Smooth muscle cell (in vitro differentiated cells): ENCODE measurements at regions not wholly inside any gene's neighbourhood (a gene's known extent, or its start where the extent isn't known, plus 50 kb on each side); places are given as distances from the start of the nearest gene placed in this dataset.

ENCODE experiments used
- DNase-seq: peaks from one replicate; lab custom pipeline; 2025; ENCODE audit not compliant: unreplicated experiment; lab: John Stamatoyannopoulos, UW
- H2AFZ ChIP-seq: fragments of 200-600 bp; sonication (generic); 2 replicates; pipeline ENCODE4 v1.6.0; 2016; ENCODE audit warnings: antibody characterized with exemption, low read depth, mild to moderate bottlenecking
- H3F3A ChIP-seq: fragments of 200-600 bp; sonication (generic); 2 replicates; pipeline ENCODE4 v1.6.0; 2017; ENCODE audit warnings: antibody characterized with exemption, low read depth
- H3K27ac ChIP-seq: fragments of 200-600 bp; sonication (generic); 2 replicates; pipeline ENCODE4 v1.5.1; 2016; ENCODE audit warnings: low read depth, mild to moderate bottlenecking
- H3K27me3 ChIP-seq: fragments of 200-600 bp; sonication (generic); 2 replicates; pipeline ENCODE4 v1.6.1; 2016; ENCODE audit warnings: low read depth, mild to moderate bottlenecking
- H3K36me3 ChIP-seq: fragments of 200-600 bp; sonication (generic); 2 replicates; pipeline ENCODE4 v1.5.1; 2016; ENCODE audit warnings: low read depth
- H3K4me1 ChIP-seq: fragments of 200-600 bp; sonication (generic); 2 replicates; pipeline ENCODE4 v1.5.1; 2016; ENCODE audit warnings: low read depth
- H3K4me2 ChIP-seq: fragments of 200-600 bp; sonication (generic); 2 replicates; pipeline ENCODE4 v1.6.0; 2016; ENCODE audit warnings: mild to moderate bottlenecking
- H3K4me3 ChIP-seq: fragments of 200-600 bp; sonication (generic); 2 replicates; pipeline ENCODE4 v1.5.1; 2016; ENCODE audit warnings: mild to moderate bottlenecking
- H3K79me2 ChIP-seq: fragments of 200-600 bp; sonication (generic); 2 replicates; pipeline ENCODE4 v1.6.0; 2016; ENCODE audit warnings: low read depth, mild to moderate bottlenecking
- H3K9ac ChIP-seq: fragments of 200-600 bp; sonication (generic); 2 replicates; pipeline ENCODE4 v1.6.0; 2016; ENCODE audit warnings: low read depth
- H3K9me3 ChIP-seq: fragments of 200-600 bp; sonication (generic); replicated peaks from 2 replicates; pipeline ENCODE4 v1.5.1; 2016; ENCODE audit warnings: low read depth
- H4K20me1 ChIP-seq: fragments of 200-600 bp; sonication (generic); 2 replicates; pipeline ENCODE4 v1.6.0; 2016; ENCODE audit warnings: low read depth
- WGBS: methylation state at CpG from one replicate; pipeline ENCODE4 v1.1.7; 2016; ENCODE audit warnings: low lambda C conversion rate; 5-methylcytosine and 5-hydroxymethylcytosine counted together
- TF ChIP-seq, protein P1 (sequence below): fragments of 200-600 bp; sonication (generic); IDR thresholded peaks from 2 replicates; pipeline ENCODE4 v1.5.1; 2017; ENCODE audit warnings: borderline replicate concordance, mild to moderate bottlenecking, antibody characterized with exemption; ENCODE audit not compliant: insufficient read depth, poor library complexity, severe bottlenecking

DNA sequence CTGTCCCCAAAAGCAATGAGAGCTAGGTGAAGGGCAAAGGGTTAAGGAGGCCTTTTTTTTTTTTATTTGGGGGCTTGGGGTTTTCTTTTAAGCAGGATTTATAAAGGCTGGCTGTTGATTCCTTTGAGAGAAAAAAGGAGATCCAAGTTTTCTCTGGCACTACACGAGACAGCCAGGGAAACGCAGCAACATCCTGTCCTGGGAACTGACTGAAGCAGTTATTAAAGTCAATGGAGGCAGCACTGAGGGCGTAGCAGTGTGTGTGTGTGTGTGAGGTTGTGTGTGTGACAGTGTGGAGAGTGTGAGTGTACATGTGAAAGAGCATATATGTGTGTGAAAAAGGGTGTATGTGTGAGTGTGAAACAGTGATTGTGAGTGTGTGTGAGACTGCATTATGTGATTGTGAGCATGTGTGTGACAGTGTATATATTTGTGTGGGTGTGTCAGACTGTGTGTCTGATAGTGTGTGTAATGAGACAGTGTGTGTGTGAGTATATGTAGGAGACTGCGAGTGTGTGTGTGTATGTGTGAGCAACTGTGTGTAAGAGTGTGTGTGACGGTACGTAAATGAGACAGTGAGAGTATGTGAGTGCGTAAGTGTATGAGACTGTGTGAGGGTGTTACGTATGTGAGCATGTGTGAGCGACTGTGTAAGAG lies 65.9 kb upstream of the TIAM1 start:
- no peak overlapping the region for H3K4me3 ChIP-seq
- H3F3A ChIP-seq, result no peaks in the 10 kb centered on the region
- H2AFZ ChIP-seq, result no peak overlapping the region
- no peak overlapping the region for H3K9ac ChIP-seq
- H3K27ac ChIP-seq, result no peak overlapping the region
- TF ChIP-seq, protein P1, sequence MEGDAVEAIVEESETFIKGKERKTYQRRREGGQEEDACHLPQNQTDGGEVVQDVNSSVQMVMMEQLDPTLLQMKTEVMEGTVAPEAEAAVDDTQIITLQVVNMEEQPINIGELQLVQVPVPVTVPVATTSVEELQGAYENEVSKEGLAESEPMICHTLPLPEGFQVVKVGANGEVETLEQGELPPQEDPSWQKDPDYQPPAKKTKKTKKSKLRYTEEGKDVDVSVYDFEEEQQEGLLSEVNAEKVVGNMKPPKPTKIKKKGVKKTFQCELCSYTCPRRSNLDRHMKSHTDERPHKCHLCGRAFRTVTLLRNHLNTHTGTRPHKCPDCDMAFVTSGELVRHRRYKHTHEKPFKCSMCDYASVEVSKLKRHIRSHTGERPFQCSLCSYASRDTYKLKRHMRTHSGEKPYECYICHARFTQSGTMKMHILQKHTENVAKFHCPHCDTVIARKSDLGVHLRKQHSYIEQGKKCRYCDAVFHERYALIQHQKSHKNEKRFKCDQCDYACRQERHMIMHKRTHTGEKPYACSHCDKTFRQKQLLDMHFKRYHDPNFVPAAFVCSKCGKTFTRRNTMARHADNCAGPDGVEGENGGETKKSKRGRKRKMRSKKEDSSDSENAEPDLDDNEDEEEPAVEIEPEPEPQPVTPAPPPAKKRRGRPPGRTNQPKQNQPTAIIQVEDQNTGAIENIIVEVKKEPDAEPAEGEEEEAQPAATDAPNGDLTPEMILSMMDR, result no peak
- H3K36me3 ChIP-seq, result no peaks in the 10 kb centered on the region
- DNase-seq, result no peak
- no peak overlapping the region for H3K4me2 ChIP-seq
- H3K4me1 ChIP-seq, result no peaks in the 10 kb centered on the region
- H3K79me2 ChIP-seq, result no peaks in the 10 kb centered on the region
- WGBS, result 77% methylated on average over 9 of the region's 9 CpGs
- no peaks in the 10 kb centered on the region for H3K9me3 ChIP-seq
- no peaks in the 10 kb centered on the region for H4K20me1 ChIP-seq
- no peaks in the 10 kb centered on the region for H3K27me3 ChIP-seq

DNA sequence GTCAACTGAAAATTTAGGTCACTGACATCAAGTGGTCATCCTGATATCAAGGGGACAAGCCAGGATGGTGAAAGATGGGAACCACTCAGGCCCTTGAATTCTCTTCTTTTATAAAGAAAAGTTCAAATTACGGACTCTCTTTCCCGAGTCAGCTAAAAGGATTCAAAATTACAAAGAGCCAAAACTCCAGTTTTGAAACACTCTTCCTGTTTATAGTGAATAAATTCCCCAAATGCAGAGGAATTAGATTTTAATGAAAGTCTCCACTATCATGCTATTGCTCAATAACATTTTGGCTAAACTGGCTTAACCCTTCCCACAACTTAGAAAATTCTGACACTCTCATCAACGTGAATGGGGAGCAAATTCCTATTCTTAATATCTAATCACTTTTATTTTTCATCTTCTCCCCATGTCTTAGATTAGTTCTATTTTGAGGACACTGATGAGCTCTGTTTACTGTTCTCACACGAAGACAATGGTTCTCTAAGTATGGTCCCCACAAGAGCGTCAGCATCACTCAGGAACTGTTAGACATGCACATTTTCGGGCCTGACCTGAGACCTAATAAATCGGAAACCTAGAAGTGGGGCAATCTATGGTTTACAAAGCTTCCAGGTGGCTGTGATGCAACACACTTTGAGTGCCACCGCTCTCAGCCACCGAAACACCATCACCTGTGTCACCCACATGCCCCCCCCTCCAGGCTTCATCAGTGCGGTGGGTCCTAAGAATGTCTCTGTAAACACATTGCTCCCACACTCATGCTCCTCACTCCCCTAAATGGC lies 64.4 kb upstream of the TIAM1 start:
- H3K36me3 ChIP-seq, result no peaks in the 10 kb centered on the region
- no peaks in the 10 kb centered on the region for H3K27me3 ChIP-seq
- no peak for DNase-seq
- H3K4me2 ChIP-seq, result no peak overlapping the region
- no peak overlapping the region for H3K9ac ChIP-seq
- TF ChIP-seq, protein P1, result no peak
- no peak overlapping the region for H2AFZ ChIP-seq
- H3K4me1 ChIP-seq, result peaks cover 6% of the 10 kb centered on the region
- no peaks in the 10 kb centered on the region for H3K9me3 ChIP-seq
- H3K27ac ChIP-seq, result no peak overlapping the region
- no peak overlapping the region for H3K4me3 ChIP-seq
- no peaks in the 10 kb centered on the region for H3K79me2 ChIP-seq
- no peaks in the 10 kb centered on the region for H3F3A ChIP-seq
- 81% methylated on average over 10 of the region's 10 CpGs for WGBS
- H4K20me1 ChIP-seq, result no peaks in the 10 kb centered on the region

DNA sequence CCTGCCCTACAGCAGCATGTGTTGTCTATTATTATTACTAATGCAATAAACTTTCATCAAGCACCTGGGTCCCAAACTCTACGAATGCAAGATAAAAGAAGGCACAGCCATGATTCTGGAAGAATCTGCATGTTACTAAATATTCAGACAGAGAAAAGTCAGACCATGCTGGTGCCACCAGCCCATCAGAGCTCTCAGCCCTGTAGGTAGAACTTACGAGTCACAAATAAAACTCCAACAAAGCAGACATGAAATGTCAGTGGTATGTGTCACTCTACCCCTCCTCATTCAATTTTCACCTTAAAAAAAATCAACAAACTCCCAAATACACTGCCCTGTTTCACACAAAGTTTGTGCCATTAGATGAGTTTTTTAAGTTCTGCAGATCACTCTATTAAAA lies 62.4 kb upstream of the TIAM1 start:
- Histone ChIP-seq H2AFZ (no peak overlapping the region), H3K4me3 (no peak overlapping the region), H3K36me3 (no peaks in the 10 kb centered on the region), H4K20me1 (no peaks in the 10 kb centered on the region), H3K9me3 (no peaks in the 10 kb centered on the region), H3F3A (no peaks in the 10 kb centered on the region), H3K27me3 (no peaks in the 10 kb centered on the region), H3K79me2 (no peaks in the 10 kb centered on the region), H3K9ac (no peak overlapping the region), H3K4me2 (no peak overlapping the region), H3K4me1 (peaks cover 6% of the 10 kb centered on the region), H3K27ac (no peak overlapping the region)
- TF ChIP-seq, protein P1, result no peak
- no peak for DNase-seq
- 80% methylated on average over 2 of the region's 2 CpGs for WGBS
